GM19035 (cell line): ENCODE measurements at regions not wholly inside any gene's neighbourhood (a gene's known extent, or its start where the extent isn't known, plus 50 kb on each side); places are given as distances from the start of the nearest gene placed in this dataset.
"Not testable (repeated sequence)": the region's sequence is repeated elsewhere in the genome, so short reads cannot be mapped to it uniquely, and the experiment has no call there.

Source experiments
- ATAC-seq: cut with Tn5 transposase; IDR thresholded peaks from one replicate; pipeline ENCODE4 v1.9.1; 2021; ENCODE audit not compliant: unreplicated experiment

DNA sequence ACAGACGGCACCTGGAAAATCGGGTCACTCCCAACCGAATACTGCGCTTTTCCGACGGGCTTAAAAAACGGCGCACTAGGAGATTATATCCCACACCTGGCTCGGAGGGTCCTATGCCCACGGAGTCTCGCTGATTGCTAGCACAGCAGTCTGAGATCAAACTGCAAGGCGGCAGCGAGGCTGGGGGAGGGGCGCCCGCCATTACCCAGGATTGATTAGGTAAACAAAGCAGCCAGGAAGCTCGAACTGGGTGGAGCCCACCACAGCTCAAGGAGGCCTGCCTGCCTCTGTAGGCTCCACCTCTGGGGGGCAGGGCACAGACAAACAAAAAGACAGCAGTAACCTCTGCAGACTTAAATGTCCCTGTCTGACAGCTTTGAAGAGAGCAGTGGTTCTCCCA is 64.5 kb downstream of the SLC30A10 start:
- ATAC-seq = not testable (repeated sequence)

DNA sequence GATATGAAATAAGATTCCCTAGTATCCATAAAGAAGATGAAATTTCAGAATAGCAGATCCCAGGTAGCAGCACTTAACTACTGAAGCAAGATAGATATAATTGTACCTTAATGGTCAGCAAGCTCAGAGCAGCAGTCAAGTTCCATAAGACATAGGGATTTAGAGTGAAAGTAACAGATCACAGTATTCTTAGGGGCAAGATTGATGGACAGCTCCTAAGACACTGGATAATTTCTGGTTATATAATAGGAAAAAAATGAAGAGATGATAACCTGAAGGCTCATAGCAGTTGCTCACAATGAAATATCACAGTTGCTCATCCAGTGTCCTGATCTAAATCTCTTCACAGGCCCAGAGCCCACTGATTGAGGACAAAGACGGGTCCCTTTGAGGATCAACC is 66.0 kb downstream of the SLC30A10 start:
- no peak for ATAC-seq

- ATAC-seq = no peak
Measured at GRCh38 chr1:219858980-219859379, 69.4 kb downstream of the SLC30A10 start.

DNA sequence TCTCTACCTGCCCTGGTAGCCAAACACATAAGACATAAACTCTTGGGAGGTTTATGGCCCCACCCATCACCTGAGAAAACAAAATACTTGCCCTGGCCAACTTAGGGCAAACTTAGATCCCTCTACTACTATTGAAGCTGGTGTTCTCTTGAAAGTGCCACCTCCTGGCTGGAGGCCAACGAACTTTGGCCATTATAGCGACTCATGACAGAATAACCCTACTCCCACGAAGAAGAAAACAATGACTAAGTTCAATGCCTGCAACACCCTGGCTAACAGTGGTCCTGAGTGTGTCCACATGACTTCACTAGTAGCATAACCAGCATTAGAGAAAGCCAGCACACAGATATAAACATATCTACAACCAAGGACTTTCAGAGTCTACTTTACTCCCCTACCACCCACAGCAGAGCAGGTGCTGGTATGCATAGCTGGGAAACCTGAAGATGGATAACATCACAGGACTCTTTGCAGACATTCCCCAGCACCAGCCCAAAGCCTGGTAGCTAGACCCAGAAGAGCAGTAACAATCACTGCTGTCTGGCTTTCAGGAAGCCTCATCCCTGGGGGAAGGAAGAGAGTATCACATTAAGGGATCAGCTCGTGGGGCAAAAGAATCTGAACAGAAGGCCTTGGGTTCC is 81.0 kb downstream of the SLC30A10 start:
- no peak for ATAC-seq

DNA sequence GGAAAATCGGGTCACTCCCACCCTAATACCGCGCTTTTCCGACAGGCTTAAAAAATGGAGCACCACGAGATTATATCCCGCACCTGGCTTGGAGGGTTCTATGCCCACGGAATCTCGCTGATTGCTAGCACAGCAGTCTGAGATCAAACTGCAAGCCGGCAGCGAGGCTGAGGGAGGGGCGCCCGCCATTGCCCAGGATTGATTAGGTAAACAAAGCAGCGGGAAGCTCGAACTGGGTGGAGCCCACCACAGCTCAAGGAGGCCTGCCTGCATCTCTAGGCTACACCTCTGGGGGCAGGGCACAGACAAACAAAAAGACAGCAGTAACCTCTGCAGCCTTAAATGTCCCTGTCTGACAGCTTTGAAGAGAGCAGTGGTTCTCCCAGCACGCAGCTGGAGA is 88.8 kb downstream of the SLC30A10 start:
- ATAC-seq = not testable (repeated sequence)

- no peak for ATAC-seq
Measured at GRCh38 chr1:219837994-219838294, 90.4 kb downstream of the SLC30A10 start.

GRCh38 chr1:219837274-219837993 is 90.9 kb downstream of the SLC30A10 start:
- ATAC-seq = no peak

DNA sequence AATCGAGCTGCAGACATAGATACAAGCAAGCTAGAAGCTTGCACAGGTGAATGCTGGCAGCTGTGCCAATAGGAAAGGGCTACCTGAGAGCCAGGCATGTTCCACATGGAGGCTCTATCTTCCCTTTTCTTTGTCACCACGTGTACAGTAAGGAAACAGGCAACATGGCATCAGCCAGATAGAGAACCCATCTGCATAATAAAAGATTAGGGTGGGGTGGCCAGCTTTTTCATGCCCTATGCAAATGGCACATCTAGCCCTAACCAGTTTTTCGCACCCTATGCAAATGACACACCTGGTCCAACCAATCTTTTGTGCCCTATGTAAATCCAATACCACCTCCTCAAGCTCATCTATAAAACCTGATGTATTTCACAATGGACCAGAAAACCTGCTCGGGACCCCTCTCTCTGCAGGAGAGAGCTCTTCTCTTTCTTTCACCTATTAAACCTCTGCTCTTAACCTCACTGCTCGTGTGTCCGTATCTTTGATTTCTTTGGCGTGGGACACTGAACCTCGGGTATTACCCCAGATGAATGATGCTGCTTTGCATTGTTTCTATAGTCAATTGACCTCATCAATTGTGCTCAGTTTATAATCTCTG is 93.9 kb downstream of the SLC30A10 start:
- no peak for ATAC-seq

GRCh38 chr1:219833214-219833815 is 95.0 kb downstream of the SLC30A10 start:
- ATAC-seq = no peak

DNA sequence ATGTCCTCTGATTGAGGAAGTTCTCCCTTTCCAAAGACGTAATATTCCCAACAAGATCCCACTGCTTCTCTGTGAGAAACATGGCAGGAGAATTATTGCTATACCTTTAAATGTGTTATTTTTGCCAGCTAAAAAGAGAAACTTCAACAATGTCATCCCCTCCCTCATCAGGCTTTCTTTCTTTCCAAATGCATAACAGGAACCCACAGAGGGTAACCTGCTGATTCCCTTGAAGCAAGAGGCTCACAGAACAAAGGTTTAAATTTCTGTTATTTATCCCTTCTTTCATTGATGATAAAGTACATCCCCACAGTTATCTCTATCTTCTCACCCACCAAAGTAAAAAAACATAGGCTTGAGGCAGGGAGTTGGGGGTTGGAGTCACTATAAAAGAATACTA is 102.1 kb downstream of the SLC30A10 start:
- ATAC-seq = no peak

GRCh38 chr1:219825355-219825754 is 103.0 kb downstream of the SLC30A10 start:
- no peak for ATAC-seq

- no peak for ATAC-seq
Measured at GRCh38 chr1:219824338-219824737, 104.0 kb downstream of the SLC30A10 start.

DNA sequence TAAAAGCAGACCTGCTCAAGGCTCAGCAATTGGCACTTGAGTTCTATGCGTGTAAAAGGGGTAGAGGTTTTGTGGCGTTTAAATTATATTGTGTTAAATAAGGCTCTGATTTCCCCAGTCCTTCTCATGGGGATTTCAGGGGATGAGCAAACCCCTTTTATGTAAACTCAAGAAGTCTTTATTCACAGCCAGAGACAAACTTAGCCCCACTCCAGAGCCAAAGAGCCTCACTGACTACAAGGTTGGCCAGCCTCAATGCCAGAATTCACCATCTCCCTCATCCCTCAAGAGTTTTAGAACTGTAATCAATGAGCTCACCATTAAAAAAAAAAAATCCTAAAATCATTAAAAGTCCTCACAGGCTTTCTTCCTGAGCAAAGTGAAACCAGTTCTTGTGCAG is 107.8 kb downstream of the SLC30A10 start:
- ATAC-seq = no peak

GRCh38 chr1:219817914-219818313 is 110.4 kb downstream of the SLC30A10 start:
- ATAC-seq = no peak

DNA sequence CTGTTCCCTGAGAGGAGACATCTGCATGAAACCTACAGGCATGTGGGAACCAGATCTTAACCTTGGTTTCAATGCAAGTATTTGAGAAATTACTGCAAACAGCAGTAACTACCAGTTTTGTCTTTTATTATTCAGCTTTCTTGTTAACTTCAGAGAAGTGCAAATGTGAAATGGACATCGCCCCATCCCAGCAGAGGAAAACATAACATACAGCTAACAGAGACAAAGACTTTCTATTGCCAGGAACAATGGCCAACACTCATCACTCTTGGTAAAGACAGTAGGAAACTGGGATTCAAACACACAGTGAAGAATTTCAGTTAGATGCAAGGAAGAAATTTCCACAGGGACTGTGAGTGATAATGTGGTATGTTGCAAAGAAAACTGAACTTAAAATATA is 115.1 kb downstream of the SLC30A10 start:
- no peak for ATAC-seq

- ATAC-seq = peak; percentile 96
Measured at GRCh38 chr1:219812491-219813203, 115.7 kb downstream of the SLC30A10 start.

DNA sequence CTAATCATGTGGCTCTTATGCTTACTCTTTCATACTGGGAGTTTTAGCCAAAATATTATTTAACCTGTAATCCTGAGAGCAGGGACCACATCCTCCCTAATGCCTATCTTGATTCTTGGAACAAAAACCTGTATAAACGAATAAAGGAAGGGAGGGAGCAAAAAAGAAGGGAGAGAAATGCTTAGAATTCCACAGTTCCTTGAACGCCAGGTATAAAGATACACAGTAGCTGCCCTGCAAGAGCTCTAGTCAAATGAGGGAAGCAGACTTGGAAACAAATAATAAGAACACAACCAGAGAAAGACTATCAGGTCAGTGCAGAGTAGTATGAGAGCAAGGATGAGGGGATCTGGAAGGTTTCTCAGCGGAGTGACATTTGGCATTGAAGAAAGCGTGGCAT is 116.3 kb downstream of the SLC30A10 start:
- no peak for ATAC-seq

- no peak for ATAC-seq
Measured at GRCh38 chr1:219810451-219810850, 117.9 kb downstream of the SLC30A10 start.

GRCh38 chr1:219808790-219809189 is 119.6 kb downstream of the SLC30A10 start:
- ATAC-seq = no peak

- ATAC-seq = no peak
Measured at GRCh38 chr1:219806642-219807041, 121.7 kb downstream of the SLC30A10 start.

GRCh38 chr1:219806020-219806419 is 122.3 kb downstream of the SLC30A10 start:
- ATAC-seq = no peak
